GM19438 (cell line): ENCODE measurements at regions not wholly inside any gene's neighbourhood (a gene's known extent, or its start where the extent isn't known, plus 50 kb on each side); places are given as distances from the start of the nearest gene placed in this dataset.

ENCODE experiments used
- ATAC-seq: cut with Tn5 transposase; IDR thresholded peaks from one replicate; pipeline ENCODE4 v1.9.1; 2021; ENCODE audit warnings: low read depth; ENCODE audit not compliant: unreplicated experiment

DNA sequence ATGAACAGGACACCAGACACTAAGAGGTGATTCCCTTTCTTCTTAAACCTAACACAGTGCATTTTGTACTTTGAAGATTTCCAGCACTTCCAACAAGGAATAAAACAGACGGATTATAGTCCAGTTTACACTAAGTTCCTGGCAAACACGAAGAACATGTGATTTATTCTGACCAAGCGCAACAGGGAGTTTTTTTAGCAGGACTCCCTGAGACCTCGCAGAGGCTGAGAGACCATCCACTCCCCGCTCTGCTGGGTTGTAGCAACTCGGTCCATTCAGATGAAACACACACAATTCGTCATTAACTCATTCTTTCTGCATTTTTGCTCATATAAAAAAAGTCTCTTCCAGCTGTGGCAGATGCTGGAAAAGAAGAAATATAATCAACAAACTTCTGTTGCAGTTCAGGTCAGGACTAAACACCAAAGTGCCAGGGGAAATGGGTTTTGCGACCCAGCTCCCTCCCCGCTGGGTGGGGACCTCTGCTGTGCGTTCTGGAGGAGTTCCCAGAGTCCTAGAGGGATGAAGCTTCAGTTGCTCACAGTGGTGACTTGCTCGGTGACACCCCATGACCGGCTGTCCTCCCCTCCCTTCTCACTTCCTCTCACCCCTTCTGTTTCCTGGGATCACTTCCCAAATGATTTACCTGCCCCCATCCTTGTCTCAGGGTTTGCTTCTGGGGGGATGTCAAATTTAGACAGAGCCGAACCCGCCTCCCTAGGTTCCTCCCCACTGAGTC lies 52.5 kb downstream of the KCNF1 start:
- ATAC-seq = no peak

DNA sequence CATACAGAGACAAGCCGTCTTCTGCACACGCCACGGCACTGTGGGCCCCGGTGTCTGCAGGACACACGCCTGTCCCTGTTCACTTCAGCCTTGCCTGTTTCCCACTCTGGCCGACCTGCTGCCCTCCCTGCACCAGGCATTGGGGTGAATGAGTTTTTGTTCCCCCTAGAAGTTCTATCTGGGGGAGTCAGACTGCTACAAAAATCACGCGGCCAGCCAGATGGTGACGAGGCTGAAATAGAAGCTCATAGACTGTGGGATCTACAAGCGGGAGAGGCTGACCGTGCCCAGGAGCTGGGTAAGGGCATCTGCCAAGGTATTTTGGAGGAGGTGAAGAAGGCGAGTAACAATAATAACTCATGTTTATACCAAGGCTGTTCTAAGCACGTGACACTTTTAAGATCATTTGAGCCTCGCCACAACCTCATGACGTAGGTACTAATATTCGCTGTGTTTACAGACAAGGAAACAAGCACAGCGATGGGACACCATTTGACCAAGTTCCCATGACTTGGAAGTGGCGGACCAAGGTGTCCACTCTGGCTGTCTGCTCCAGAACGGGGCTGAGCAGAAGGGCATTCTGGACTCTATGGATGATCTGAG lies 53.6 kb downstream of the KCNF1 start:
- no peak for ATAC-seq

DNA sequence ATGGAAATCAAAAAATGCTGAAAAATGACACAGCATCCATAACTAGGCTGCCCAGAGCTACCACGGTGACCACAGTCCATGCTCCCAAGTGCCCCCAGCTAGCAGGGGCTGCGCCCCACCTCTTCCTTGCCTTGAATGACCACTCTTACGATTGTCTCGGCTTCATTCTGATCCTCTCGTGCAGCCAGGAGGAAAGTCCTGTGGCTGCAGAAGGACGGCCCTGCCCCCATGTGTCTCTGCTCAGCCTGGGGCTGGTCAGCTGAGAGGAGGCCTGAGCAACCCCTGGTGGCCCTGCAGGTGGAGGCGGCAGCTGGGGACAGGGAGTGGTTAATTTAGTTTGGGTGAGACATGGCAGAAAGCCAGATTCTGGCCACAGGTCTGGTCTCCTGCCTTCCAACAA lies 54.3 kb downstream of the KCNF1 start:
- no peak for ATAC-seq

DNA sequence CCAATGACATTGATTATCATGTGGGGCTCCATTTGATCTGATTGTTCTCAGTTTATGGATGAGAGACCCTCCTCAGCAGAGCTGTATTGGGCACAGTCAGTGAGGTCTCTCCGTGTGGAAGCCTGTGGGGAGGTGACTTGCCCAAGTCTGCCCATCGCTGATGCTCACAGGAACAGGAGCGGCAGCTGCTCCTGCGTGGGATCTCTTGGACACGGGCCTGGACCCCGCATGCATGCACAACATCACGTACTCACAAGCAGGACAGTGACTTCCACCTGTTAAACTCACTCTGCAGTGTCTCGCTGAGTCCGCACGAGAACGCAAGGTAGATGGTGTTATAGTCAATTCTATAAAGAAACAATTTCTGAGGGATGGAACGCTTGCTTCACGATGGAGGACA lies 55.0 kb downstream of the KCNF1 start:
- ATAC-seq = no peak

DNA sequence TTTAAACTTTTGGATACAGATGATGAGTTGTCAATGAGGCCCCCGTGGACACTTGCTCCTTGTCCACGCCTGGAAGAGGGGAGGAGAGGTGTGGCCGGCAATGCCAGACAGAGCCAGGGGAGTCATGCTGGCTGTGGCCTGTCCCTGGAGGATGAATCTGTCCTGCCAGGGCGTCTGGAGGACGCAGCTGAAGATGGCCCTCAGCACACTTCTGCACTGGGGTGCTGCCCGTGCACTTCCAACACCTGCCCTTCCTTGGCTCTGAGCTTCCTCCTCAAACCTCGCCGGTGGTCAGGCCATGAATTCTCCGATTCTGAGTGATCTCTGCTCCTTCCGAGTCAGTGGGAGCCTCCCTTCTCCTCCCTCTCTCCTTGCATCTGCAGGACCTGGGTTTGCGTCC lies 56.4 kb downstream of the KCNF1 start:
- ATAC-seq = no peak

DNA sequence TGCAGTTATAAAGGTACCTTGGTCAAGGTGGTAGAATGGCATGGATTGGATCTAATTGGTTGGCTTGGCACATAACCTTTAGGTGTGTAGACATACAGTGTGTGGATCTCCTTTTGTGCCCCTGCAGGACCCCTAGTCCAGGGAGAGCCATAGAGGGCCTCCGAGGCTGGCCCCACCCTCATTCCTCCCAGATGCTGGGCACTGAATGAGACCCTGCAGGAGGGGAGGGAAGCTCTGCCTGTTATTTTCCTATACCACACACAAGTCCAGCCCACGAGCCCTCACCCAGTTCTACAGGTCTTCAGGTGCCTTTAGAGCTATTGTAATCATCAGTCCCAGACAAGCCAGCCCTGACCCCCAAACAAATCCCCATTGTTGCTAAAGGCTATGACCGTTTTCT lies 58.9 kb downstream of the KCNF1 start:
- no peak for ATAC-seq

DNA sequence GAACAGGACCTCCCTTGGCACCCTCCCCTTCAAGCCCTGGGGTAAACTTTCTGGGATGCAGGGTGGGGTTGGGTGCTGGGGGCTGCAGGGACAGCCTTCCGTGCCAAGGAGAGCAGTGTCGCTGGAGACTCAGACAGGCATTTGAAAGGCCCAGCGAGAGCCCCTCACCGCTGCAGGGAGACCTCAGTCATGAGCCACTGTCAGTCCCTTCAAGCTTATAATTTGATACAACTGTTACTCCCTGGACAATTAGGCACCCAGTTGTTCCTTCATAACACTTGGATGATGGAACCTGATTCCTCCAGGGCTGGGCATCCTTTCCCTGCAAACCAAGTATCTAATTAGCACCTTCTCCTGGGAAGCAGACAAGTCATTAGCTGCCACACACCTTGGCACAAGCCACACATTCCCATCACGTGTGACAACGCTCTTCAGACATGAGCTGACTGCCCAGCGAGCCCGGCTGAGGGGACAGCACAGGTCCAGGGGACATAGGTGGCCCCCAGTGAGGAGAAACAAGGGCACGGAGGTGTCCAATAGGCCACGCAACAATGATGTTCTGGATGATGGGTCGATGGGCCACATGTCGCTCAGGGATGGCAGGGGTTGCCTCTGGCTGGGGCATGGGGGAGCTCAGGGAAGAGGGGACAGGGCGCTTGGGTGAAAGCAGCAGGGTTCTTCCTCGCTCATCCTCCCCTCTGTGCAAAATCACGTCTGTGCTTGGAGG lies 59.6 kb downstream of the KCNF1 start:
- no peak for ATAC-seq

DNA sequence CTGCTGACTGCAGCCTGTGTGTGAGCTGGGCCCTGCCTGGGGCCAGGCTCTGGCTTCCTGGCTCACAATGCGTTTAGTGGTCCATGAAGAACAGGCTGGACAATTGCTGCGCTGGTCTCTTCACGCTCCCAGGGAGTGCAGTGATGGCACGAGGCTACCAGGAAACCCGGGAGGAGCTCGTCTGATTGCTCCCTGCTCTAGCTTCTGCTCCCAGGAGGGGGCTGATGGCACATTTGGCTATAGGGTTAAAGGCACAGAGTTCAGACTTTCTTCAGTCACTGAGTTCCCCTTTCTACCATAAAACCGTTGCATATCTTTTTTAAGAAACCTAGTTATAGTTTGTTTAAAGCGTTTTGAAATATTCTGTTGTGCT lies 60.1 kb downstream of the KCNF1 start:
- no peak for ATAC-seq

DNA sequence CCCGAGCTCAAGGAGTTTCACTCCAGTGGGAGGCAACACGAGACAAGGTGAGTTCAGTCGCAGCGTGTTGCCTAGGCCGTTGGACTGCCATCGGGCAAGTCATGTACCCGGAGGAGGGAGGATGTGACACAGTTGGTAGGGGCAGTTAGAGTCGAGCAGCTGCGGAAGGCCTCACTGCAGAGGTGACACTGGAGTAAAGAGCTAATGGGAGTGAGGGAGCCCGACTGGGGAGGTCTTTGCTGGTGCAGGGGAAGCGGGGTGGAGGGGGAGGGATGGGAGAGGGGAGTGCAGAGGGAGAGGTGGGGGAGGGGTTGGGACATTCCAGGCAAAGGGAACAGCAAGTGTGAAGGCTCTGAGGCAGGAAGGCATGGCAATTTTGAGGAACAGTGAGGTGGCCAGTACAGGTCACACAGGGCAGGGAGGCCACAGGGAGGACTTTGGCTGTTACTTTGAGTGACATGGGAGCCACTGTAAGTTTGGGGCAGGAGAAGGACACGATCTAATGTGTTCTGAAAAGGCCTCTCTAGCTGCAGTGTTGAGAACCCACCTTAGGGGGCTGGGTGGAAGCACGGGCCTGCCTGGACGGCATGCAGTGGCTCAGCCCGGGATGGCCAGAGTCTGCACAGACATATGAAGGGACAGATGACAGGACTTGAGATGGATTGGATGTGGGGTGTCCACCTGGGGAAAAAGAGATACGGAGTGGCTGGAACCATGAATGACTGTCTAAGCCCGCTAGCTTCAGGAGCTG lies 61.1 kb downstream of the KCNF1 start:
- no peak for ATAC-seq

DNA sequence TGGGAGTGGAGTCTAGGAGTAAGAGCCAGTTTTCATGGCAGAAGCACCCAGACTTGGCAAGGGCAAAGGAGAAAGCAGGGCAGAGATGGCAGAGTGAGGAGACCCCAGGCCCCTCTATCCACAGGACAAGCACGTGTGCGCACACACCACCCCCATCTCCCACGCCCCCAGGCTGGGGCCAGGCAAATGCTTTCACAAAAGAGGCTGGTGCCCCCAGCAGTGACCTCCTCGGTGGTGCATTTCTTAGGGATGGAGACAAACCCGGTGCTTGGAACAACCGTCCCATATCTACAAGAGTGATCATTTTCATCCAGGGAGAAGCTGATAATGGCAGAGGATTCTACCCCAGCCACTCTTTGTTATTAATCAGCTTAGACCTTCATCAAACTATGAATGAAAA lies 62.0 kb downstream of the KCNF1 start:
- no peak for ATAC-seq

DNA sequence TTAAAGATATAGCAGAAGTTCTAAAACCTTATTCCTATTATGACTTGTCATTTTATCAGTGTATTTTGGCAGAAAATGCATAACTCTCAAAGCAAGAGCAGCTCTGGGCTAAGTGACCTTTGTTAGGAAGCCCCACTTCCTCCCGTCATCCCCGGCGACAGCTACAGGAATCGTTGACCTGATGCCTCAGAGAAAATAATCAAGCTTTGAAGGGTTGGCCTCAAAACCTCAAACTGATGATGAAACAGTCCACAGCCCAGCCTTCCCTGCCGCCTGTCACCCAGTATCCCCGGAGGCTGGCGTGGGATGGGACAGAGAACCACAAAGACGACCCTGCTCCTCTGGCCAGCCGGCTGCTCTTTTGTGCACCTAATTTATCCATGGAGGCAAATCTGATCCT lies 65.3 kb downstream of the KCNF1 start:
- no peak for ATAC-seq

DNA sequence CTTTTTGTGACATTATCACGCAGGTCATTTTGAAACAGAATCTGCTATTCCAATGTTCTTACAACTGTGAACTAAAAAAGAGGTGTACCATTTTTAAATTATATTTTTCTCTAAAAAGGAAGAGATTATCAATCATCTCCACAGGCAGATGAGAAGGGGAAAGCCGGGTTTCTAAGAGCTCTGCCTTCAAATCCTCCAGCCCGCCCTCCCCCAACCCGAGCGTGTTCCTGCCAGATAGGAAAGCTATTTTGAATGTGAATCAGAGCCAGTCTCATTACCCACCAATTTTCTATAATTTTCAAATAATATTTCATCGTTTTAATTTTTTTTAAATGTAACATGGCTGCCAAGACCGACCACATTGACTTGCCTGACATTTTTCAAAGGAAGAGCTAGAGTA lies 65.9 kb downstream of the KCNF1 start:
- ATAC-seq = no peak

DNA sequence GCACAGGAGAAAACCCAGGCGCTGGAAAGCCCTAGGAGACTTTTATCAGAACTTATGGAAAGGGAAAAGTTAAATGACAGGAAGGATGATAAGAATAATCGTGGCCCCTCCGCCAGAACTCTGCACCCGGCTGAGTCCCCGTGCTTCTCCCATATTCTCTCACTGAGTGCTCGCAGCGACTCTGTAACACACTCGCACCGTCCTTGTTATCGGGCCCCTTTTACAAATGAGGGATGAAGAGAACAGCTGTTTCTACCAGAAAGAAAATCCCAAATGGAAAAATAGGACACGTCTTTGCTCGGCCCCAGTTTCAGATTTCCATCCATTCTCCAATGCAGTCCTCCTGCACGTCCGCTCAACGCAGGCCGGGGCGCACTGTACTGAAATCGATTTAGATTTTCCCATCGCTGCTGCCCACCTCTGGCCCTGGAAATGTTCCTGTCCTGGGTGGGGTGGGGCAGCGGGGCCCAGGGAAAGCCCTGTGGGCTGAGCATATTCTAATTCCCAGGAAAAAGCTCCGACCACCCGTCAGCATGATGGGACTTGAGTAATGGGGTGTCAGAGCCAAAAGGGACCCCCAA lies 66.4 kb downstream of the KCNF1 start:
- no peak for ATAC-seq

DNA sequence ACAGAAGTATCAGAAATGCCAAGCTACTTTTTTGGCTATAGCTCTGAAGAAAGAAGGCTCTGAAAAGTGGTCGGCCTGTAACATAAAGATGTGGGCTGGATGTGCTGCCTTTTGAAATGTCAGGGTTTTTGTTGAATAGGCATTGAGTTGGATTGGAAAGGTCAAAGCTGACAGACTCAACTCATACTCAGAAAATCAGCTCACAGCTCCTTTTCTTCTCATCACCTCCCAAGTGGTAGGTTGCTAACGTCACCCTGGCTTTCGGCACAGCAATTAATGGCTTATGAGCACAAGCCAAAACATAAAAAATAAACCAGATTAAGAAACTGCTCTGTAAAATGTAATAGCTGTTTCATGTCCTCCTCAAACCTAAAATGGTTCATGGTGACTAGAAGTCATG lies 68.3 kb downstream of the KCNF1 start:
- no peak for ATAC-seq

DNA sequence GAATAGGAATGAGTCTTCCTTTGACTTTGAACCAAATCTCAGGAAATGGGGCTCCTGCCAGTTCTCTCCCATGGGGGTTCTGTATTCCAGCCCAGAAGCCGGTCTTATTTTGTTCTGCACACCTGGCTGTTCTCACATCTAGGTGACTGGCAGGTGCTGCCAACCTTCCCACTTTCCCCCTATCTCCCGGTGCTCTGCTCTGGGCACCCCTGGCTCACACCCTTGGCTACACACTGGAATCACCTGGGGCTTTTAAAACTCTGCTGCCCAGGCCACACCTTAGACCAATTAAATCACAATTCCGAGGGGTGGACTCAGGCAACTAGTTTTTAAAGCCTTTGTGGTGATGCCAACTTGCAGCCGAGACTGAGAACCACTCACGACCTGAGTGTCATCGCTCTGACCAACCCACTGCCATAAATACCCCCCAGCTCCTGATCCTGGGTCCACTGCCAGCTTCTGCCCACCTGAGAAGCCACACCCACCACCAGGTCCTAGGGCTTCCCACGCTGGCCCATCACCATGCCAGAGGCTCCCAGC lies 69.2 kb downstream of the KCNF1 start:
- ATAC-seq = no peak

DNA sequence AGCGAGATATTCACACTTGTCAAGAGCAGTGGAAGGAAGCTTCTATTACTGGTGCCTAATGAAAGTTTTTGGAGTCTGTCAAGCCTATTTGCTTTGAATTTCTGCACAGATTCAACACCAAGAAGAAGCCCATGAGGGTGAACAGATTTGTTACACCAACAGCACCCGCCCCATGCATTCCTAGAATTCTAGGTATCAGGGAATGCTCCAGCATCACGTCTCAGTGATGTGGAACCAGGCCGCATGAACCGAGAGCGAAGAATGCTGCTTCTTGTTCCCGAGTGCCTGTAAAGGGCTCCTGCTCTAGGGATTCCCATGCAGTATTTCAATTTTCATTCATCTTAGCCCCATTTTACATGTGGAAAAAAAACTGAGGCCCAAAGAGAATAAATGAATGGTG lies 69.7 kb downstream of the KCNF1 start:
- no peak for ATAC-seq

DNA sequence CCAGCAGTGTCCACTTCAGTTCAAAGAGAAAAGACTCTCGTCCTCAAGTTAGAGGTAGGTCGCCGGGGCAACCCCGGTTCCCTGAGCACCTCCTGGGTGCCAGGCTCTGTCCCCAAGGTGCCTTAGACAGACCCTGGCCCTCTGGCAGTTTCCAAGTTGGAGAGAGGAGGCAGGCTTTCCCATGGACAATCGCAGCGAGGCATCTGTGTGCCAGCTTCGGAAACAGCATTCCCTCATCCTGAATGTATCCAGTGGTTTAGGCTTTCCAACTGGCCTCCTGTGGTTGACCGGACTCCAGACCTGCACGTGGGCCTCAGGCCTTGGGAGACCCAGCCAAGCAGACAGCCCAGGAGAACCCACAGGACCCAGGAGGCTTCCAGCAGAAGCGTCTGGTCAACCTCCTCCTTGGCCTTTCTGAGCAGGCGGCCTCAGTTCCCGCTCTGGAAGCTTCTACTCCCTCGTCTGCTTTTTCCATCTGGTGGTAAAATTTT lies 70.3 kb downstream of the KCNF1 start:
- no peak for ATAC-seq

DNA sequence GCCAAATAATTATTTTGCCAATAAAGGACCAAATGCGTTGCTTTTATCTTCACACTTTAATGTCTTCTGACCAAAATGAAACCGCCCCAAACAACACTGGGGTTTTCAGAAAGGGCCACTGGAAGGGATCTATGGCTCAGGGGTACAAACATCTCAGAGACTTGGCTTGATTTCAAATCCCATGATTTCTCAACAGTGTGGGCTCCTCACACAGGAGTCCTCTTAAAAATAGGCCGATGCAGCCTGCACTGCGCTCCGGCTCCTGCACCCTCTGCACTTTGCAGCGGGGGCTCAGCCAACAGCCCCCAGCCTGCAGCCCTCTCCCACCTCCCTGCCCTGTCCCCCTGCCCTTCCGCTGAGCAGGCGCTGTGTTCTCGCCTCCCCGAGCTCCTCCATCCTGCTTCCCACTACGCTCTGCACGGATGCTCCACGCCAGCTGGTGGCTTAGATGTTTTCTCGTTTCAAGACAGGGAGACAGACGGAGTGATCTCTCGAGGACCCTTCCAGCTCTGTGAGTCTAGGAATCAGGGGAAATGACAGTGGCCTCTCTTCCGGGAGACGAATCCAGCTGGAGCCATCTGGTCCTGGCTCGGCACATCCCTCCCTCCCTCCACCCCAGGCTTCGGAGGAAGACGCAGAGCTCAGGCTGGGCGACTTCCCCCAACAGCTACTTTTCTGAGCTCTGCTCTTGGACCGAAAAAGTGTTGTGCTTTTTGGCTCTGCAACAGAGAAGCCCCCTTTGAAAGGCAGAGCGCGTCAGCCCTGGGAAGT lies 71.4 kb downstream of the KCNF1 start:
- no peak for ATAC-seq

DNA sequence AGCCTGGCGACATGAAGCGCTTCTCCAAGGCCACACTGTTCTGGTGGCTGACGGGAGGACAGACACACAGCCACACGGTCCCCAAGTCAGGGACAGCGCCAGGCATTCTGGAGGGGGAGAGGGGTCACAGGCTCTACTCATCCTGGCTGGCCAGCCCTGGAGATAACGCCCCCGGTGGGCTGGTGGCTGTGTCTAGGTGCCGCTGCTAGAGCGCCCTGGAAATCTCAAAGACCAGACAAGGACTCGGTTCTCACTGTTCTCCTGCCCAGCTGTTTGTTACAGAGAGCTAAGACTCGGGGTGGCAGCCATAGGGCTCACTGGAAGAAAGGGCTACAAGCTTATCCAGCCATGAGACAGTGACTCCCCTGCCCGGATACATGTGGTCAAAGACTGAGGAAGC lies 72.0 kb downstream of the KCNF1 start:
- no peak for ATAC-seq
